ENCODE measurements at regions not wholly inside any gene's neighbourhood (a gene's known extent, or its start where the extent isn't known, plus 50 kb on each side); places are given as distances from the start of the nearest gene placed in this dataset.

GRCh38 chr9:87087197-87087596 is 139.9 kb upstream of the GAS1 start:
- Histone ChIP-seq H3K27ac (replicated peaks) (no peak overlapping the region), H3K27me3 (ENCODE audit: insufficient read depth, poor library complexity, severe bottlenecking) (no peaks in the 10 kb centered on the region), H3K4me3 (replicated peaks; ENCODE audit: insufficient read depth, low read length) (no peak overlapping the region)
- TF ChIP-seq, protein P1, sequence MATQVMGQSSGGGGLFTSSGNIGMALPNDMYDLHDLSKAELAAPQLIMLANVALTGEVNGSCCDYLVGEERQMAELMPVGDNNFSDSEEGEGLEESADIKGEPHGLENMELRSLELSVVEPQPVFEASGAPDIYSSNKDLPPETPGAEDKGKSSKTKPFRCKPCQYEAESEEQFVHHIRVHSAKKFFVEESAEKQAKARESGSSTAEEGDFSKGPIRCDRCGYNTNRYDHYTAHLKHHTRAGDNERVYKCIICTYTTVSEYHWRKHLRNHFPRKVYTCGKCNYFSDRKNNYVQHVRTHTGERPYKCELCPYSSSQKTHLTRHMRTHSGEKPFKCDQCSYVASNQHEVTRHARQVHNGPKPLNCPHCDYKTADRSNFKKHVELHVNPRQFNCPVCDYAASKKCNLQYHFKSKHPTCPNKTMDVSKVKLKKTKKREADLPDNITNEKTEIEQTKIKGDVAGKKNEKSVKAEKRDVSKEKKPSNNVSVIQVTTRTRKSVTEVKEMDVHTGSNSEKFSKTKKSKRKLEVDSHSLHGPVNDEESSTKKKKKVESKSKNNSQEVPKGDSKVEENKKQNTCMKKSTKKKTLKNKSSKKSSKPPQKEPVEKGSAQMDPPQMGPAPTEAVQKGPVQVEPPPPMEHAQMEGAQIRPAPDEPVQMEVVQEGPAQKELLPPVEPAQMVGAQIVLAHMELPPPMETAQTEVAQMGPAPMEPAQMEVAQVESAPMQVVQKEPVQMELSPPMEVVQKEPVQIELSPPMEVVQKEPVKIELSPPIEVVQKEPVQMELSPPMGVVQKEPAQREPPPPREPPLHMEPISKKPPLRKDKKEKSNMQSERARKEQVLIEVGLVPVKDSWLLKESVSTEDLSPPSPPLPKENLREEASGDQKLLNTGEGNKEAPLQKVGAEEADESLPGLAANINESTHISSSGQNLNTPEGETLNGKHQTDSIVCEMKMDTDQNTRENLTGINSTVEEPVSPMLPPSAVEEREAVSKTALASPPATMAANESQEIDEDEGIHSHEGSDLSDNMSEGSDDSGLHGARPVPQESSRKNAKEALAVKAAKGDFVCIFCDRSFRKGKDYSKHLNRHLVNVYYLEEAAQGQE (IDR thresholded peaks at IDR 0.05; ENCODE audit: insufficient replicate concordance, low read depth) = no peak
- TF ChIP-seq CTCF (IDR thresholded peaks at IDR 0.05; ENCODE audit: insufficient read depth, low read length) (no peak), POLR2AphosphoS5 (IDR thresholded peaks at IDR 0.05; ENCODE audit: low read depth) (no peak)
- DNase-seq (ENCODE audit: low read depth in 1 of 2, low spot score in 1 of 2) = no peak

DNA sequence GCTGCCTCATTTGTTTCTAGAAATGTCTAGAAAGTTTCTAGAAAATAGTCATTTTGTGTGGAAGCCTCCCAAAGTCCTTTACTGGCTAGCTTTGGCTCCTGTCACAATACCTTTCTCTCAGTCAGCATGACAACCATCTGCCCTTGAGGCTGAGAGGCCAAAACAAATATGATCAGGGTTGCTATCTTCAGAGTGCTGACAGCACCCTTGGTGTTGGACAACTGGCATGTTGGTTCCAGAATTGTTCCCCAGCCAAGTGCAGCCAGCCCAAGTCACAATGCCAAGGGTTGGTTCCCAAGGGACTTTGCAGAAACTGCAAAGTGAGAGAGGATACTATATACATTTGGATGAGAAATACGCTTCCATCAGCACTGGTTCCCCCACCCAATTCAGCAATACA is 140.9 kb upstream of the GAS1 start:
- TF ChIP-seq POLR2AphosphoS5 (IDR thresholded peaks at IDR 0.05; ENCODE audit: low read depth) = no peak
- Histone ChIP-seq H3K27me3 (ENCODE audit: insufficient read depth, poor library complexity, severe bottlenecking) (no peaks in the 10 kb centered on the region), H3K4me3 (replicated peaks; ENCODE audit: insufficient read depth, low read length) (no peak overlapping the region), H3K27ac (replicated peaks) (no peak overlapping the region)
- no peak for DNase-seq (ENCODE audit: low read depth in 1 of 2, low spot score in 1 of 2)

DNA sequence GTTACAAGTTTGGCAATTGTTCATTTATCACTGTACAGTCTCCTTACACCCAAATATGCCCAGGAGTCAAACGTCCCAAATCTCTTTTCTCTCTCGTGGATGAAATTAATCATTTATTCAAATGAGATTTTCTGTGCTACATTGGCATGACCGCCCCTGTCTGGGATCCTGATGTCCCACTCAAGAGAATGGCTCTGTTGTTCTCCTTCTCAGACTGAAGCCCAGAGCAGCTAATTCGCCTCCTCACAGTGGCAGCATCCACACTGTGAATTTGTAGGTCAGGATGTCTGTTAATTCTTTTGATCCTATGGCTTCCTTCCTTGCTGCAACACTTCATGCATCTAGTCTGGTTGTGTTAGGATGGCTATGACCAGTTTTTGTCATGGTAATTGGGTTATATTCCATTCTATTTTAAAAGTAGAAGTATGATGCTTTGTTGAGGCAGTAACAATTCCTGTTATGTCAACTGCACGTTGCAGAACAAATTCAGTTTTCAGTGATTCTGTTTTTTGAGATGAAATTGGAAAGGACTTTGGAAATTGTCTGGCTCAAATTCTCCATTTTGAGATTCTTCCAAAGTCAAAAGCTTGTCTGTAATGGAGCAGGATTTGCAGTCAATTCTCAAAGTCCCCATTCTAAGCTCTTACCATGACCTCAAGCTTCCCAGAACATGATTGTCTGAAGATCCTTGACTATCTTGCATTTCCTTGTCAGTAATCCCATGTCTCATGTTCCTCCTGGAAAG is 141.5 kb upstream of the GAS1 start:
- Histone ChIP-seq H3K4me3 (replicated peaks; ENCODE audit: insufficient read depth, low read length) (no peak overlapping the region), H3K27ac (replicated peaks) (no peak overlapping the region), H3K27me3 (ENCODE audit: insufficient read depth, poor library complexity, severe bottlenecking) (no peaks in the 10 kb centered on the region)
- no peak for TF ChIP-seq CTCF (IDR thresholded peaks at IDR 0.05; ENCODE audit: insufficient read depth, low read length)
- no peak for TF ChIP-seq POLR2AphosphoS5 (IDR thresholded peaks at IDR 0.05; ENCODE audit: low read depth)
- TF ChIP-seq, protein P1 (IDR thresholded peaks at IDR 0.05; ENCODE audit: insufficient replicate concordance, low read depth) = no peak
- TF ChIP-seq GABPA (IDR thresholded peaks at IDR 0.05; ENCODE audit: low read depth) = no peak
- TF ChIP-seq SPI1 (IDR thresholded peaks at IDR 0.05; ENCODE audit: borderline replicate concordance, low read depth) = no peak
- DNase-seq (ENCODE audit: low read depth in 1 of 2, low spot score in 1 of 2) = no peak

DNA sequence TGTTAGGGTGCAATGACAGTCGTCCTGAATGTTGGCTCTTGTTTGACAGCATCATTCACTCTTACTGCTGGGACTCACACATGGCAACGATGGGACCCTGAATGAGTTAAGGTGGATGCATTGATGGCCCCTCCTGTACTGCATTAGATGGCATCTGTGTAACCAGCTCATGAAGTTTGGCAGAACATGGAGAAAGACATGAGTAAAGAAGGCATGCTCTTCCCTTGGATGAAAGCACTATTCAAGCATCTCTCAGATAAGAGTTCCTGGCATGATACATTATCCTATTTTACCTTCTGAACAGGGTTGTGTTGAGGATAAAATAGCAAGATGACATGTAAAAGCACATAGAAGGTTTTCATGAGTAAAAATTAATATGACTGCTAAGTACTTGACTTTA is 142.2 kb upstream of the GAS1 start:
- TF ChIP-seq, protein P1 (IDR thresholded peaks at IDR 0.05; ENCODE audit: insufficient replicate concordance, low read depth) = no peak
- no peak for TF ChIP-seq GABPA (IDR thresholded peaks at IDR 0.05; ENCODE audit: low read depth)
- TF ChIP-seq POLR2AphosphoS5 (IDR thresholded peaks at IDR 0.05; ENCODE audit: low read depth) = no peak
- TF ChIP-seq SPI1 (IDR thresholded peaks at IDR 0.05; ENCODE audit: borderline replicate concordance, low read depth) = no peak
- TF ChIP-seq CTCF (IDR thresholded peaks at IDR 0.05; ENCODE audit: insufficient read depth, low read length) = no peak
- no peak for DNase-seq (ENCODE audit: low read depth in 1 of 2, low spot score in 1 of 2)
- no peak overlapping the region for H3K4me3 ChIP-seq (replicated peaks; ENCODE audit: insufficient read depth, low read length)
- H3K27ac ChIP-seq (replicated peaks) = no peak overlapping the region
- no peaks in the 10 kb centered on the region for H3K27me3 ChIP-seq (ENCODE audit: insufficient read depth, poor library complexity, severe bottlenecking)
